ENCODE measurements at regions not wholly inside any gene's neighbourhood (a gene's known extent, or its start where the extent isn't known, plus 50 kb on each side); places are given as distances from the start of the nearest gene placed in this dataset.
"Not testable (repeated sequence)": the region's sequence is repeated elsewhere in the genome, so short reads cannot be mapped to it uniquely, and the experiment has no call there.

- intact Hi-C loops (cut with micrococcal nuclease; ENCODE audit: unreplicated experiment); H3K4me3 ChIP-seq (ENCODE audit: low read depth, low read length); H3K9me3 ChIP-seq; H3K4me1 Mint-ChIP-seq (ENCODE audit: low read depth, unreplicated experiment); H3K4me3 Mint-ChIP-seq (ENCODE audit: unreplicated experiment); BruUV-seq (replicated peaks); H3K27me3 Mint-ChIP-seq (ENCODE audit: insufficient read depth, unreplicated experiment); H3K9me3 Mint-ChIP-seq (ENCODE audit: unreplicated experiment); H3K27me3 ChIP-seq (replicated peaks; ENCODE audit: control insufficient read depth, insufficient read depth, low read length); CTCF ChIA-PET; POLR2A ChIA-PET; H3K36me3 ChIP-seq (ENCODE audit: control insufficient read depth, insufficient read depth, low read length); H3K4me1 ChIP-seq; H3K27ac Mint-ChIP-seq (ENCODE audit: unreplicated experiment); DNase-seq: not testable (repeated sequence)
- peaks cover 11% of the 10 kb centered on the region for H3K36me3 Mint-ChIP-seq (ENCODE audit: insufficient read depth, unreplicated experiment)
Observed at GRCh38 chr10:47670857-47671256, 92.5 kb downstream of the SYT15B start.

GRCh38 chr10:47661955-47662577 is 101.3 kb downstream of the SYT15B start:
- H3K27me3 ChIP-seq (replicated peaks; ENCODE audit: control insufficient read depth, insufficient read depth, low read length); H3K36me3 Mint-ChIP-seq (ENCODE audit: insufficient read depth, unreplicated experiment); H3K36me3 ChIP-seq (ENCODE audit: control insufficient read depth, insufficient read depth, low read length); intact Hi-C loops (cut with micrococcal nuclease; ENCODE audit: unreplicated experiment); H3K4me1 ChIP-seq; H3K4me3 Mint-ChIP-seq (ENCODE audit: unreplicated experiment); DNase-seq; CTCF ChIA-PET; BruUV-seq (replicated peaks); H3K9me3 ChIP-seq; H3K9me3 Mint-ChIP-seq (ENCODE audit: unreplicated experiment); H3K27ac Mint-ChIP-seq (ENCODE audit: unreplicated experiment); H3K4me1 Mint-ChIP-seq (ENCODE audit: low read depth, unreplicated experiment); H3K27me3 Mint-ChIP-seq (ENCODE audit: insufficient read depth, unreplicated experiment); H3K4me3 ChIP-seq (ENCODE audit: low read depth, low read length); POLR2A ChIA-PET: not testable (repeated sequence)

GRCh38 chr10:47656732-47657131 is 106.7 kb downstream of the SYT15B start:
- POLR2A ChIA-PET; H3K36me3 Mint-ChIP-seq (ENCODE audit: insufficient read depth, unreplicated experiment); H3K27me3 ChIP-seq (replicated peaks; ENCODE audit: control insufficient read depth, insufficient read depth, low read length); H3K4me1 ChIP-seq; intact Hi-C loops (cut with micrococcal nuclease; ENCODE audit: unreplicated experiment); H3K9me3 Mint-ChIP-seq (ENCODE audit: unreplicated experiment); H3K27me3 Mint-ChIP-seq (ENCODE audit: insufficient read depth, unreplicated experiment); H3K4me3 Mint-ChIP-seq (ENCODE audit: unreplicated experiment); CTCF ChIA-PET; H3K4me3 ChIP-seq (ENCODE audit: low read depth, low read length); BruUV-seq (replicated peaks); H3K27ac Mint-ChIP-seq (ENCODE audit: unreplicated experiment); H3K9me3 ChIP-seq; H3K36me3 ChIP-seq (ENCODE audit: control insufficient read depth, insufficient read depth, low read length); DNase-seq: not testable (repeated sequence)
- H3K4me1 Mint-ChIP-seq (ENCODE audit: low read depth, unreplicated experiment), result peaks cover 21% of the 10 kb centered on the region

DNA sequence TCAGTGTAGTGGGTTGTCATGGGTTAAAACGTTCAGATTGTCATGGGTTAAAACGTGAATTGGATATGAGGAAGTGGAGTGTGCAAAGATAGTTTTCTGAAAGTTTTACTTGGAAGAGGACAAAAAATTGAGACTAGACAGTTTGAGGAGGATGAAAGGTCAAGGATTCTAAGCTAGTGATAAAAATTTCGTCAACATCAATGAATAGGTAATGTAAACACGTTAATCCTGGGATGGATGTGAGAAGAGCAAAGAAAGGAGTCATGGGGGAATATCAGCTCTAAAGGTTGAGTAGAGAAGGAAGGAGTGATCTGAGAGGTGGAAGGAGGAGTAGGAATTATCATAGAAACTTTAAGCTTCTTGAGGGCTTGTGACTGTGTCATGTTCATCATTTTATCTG is 109.2 kb downstream of the SYT15B start:
- H3K9me3 ChIP-seq; H3K9me3 Mint-ChIP-seq (ENCODE audit: unreplicated experiment); H3K27me3 Mint-ChIP-seq (ENCODE audit: insufficient read depth, unreplicated experiment); H3K4me3 ChIP-seq (ENCODE audit: low read depth, low read length); BruUV-seq (replicated peaks); H3K36me3 ChIP-seq (ENCODE audit: control insufficient read depth, insufficient read depth, low read length); CTCF ChIA-PET; POLR2A ChIA-PET; intact Hi-C loops (cut with micrococcal nuclease; ENCODE audit: unreplicated experiment); H3K27me3 ChIP-seq (replicated peaks; ENCODE audit: control insufficient read depth, insufficient read depth, low read length); H3K4me1 ChIP-seq; H3K36me3 Mint-ChIP-seq (ENCODE audit: insufficient read depth, unreplicated experiment): not testable (repeated sequence)
- Mint-ChIP-seq H3K4me1 (ENCODE audit: low read depth, unreplicated experiment) (peaks cover 21% of the 10 kb centered on the region), H3K27ac (ENCODE audit: unreplicated experiment) (peak overlapping the region; percentile 21), H3K4me3 (ENCODE audit: unreplicated experiment) (peak overlapping the region; percentile 66)
- DNase-seq, result peak in 1 of 2 experiments; percentile 46

GRCh38 chr10:47648594-47648993 is 114.8 kb downstream of the SYT15B start:
- H3K9me3 ChIP-seq; H3K27me3 ChIP-seq (replicated peaks; ENCODE audit: control insufficient read depth, insufficient read depth, low read length); DNase-seq; H3K4me3 ChIP-seq (ENCODE audit: low read depth, low read length); CTCF ChIA-PET; H3K36me3 Mint-ChIP-seq (ENCODE audit: insufficient read depth, unreplicated experiment); H3K4me1 ChIP-seq; H3K4me3 Mint-ChIP-seq (ENCODE audit: unreplicated experiment); BruUV-seq (replicated peaks); H3K36me3 ChIP-seq (ENCODE audit: control insufficient read depth, insufficient read depth, low read length); POLR2A ChIA-PET; intact Hi-C loops (cut with micrococcal nuclease; ENCODE audit: unreplicated experiment); H3K9me3 Mint-ChIP-seq (ENCODE audit: unreplicated experiment); H3K27ac Mint-ChIP-seq (ENCODE audit: unreplicated experiment); H3K27me3 Mint-ChIP-seq (ENCODE audit: insufficient read depth, unreplicated experiment): not testable (repeated sequence)
- peaks cover 17% of the 10 kb centered on the region for H3K4me1 Mint-ChIP-seq (ENCODE audit: low read depth, unreplicated experiment)

DNA sequence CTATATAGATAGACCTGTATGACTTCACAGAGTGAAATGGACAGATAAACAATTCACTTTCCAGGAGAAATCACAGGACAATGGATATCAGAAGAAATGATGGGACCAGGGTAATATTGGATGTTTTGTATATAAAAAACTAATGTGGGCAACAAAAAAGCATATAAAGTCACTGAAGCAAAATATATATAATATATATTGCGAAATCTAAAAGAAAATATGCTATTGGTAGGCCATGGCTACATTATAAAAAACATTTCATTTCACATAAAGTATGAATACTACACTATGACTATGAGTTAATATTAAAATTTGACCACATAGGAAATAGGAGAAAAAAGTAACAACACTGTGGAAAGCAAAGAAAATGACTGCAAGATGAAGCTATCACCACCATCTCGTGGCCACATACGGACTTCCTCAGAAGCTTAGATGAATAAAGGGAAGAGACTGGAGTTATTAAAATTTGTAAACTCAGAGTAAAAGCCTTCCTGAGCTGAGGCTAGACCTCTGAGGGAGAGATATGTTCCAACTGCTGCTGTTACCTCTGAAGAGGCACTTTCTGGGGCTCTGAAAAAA is 115.8 kb downstream of the SYT15B start:
- not testable (repeated sequence) for H3K9me3 ChIP-seq

More for the DNA sequence above, 115.8 kb downstream of the SYT15B start:
- DNase-seq; H3K4me3 ChIP-seq (ENCODE audit: low read depth, low read length); H3K36me3 Mint-ChIP-seq (ENCODE audit: insufficient read depth, unreplicated experiment); intact Hi-C loops (cut with micrococcal nuclease; ENCODE audit: unreplicated experiment); POLR2A ChIA-PET; H3K9me3 Mint-ChIP-seq (ENCODE audit: unreplicated experiment); H3K27ac Mint-ChIP-seq (ENCODE audit: unreplicated experiment); CTCF ChIA-PET; BruUV-seq (replicated peaks); H3K27me3 Mint-ChIP-seq (ENCODE audit: insufficient read depth, unreplicated experiment); H3K36me3 ChIP-seq (ENCODE audit: control insufficient read depth, insufficient read depth, low read length); H3K27me3 ChIP-seq (replicated peaks; ENCODE audit: control insufficient read depth, insufficient read depth, low read length); H3K4me1 ChIP-seq; H3K4me3 Mint-ChIP-seq (ENCODE audit: unreplicated experiment): not testable (repeated sequence)
- peaks cover 12% of the 10 kb centered on the region for H3K4me1 Mint-ChIP-seq (ENCODE audit: low read depth, unreplicated experiment)

Measured in Caco-2 (cell line).